Calu3 (cell line): ENCODE measurements at regions not wholly inside any gene's neighbourhood (a gene's known extent, or its start where the extent isn't known, plus 50 kb on each side); places are given as distances from the start of the nearest gene placed in this dataset.

Source experiments
- BruUV-seq: library from RNA; stranded (reverse); fragments of 400-500 nt; replicated peaks from 2 replicates; lab custom pipeline; 2021; lab: Mats Ljungman, UMichigan
- CTCF ChIA-PET: fragments of 300-600 bp; sonication (Branson Sonifier 250); formaldehyde crosslinking; loops from one replicate; lab custom pipeline; 2022; ENCODE audit warnings: antibody characterized with exemption; lab: Charles Lee
- DNase-seq: peaks from one replicate; pipeline ENCODE4 v3.0.0; 2022
- H3K27ac Mint-ChIP-seq: one replicate; pipeline ENCODE4 v1.8.0; 2022; ENCODE audit warnings: mixed read lengths; ENCODE audit not compliant: unreplicated experiment
- H3K27me3 Mint-ChIP-seq: one replicate; pipeline ENCODE4 v1.8.0; 2022; ENCODE audit warnings: mixed read lengths; ENCODE audit not compliant: unreplicated experiment
- H3K36me3 Mint-ChIP-seq: one replicate; pipeline ENCODE4 v1.8.0; 2022; ENCODE audit warnings: mild to moderate bottlenecking, moderate library complexity, mixed read lengths; ENCODE audit not compliant: insufficient read depth, unreplicated experiment
- H3K4me1 Mint-ChIP-seq: one replicate; pipeline ENCODE4 v1.8.0; 2022; ENCODE audit warnings: mild to moderate bottlenecking, low read depth, mixed read lengths; ENCODE audit not compliant: unreplicated experiment
- H3K4me3 Mint-ChIP-seq: one replicate; pipeline ENCODE4 v1.8.0; 2022; ENCODE audit warnings: mild to moderate bottlenecking, low read depth, moderate library complexity, mixed read lengths; ENCODE audit not compliant: unreplicated experiment
- H3K9me3 Mint-ChIP-seq: one replicate; pipeline ENCODE4 v1.8.0; 2022; ENCODE audit warnings: low read depth, mixed read lengths; ENCODE audit not compliant: unreplicated experiment
- CTCF ChIP-seq: fragments of 200-600 bp; IDR thresholded peaks from one replicate; pipeline ENCODE4 v1.8.0; 2022; ENCODE audit warnings: antibody characterized with exemption; ENCODE audit not compliant: unreplicated experiment
- intact Hi-C: fragments of 100-400 bp; cut with micrococcal nuclease; formaldehyde crosslinking; loops from one replicate; pipeline ENCODE4 v1.10.0; 2022; ENCODE audit not compliant: unreplicated experiment

GRCh38 chr6:121765060-121765459, 329.6 kb downstream of the GJA1 start:
- CTCF ChIA-PET: no interaction called here
- no TSS peak for BruUV-seq

GRCh38 chr6:121767211-121767610, 331.8 kb downstream of the GJA1 start:
- no peak for TF ChIP-seq CTCF
- Mint-ChIP-seq H3K27ac (no peak overlapping the region), H3K27me3 (no peaks in the 10 kb centered on the region), H3K36me3 (no peaks in the 10 kb centered on the region), H3K9me3 (peaks cover 3% of the 10 kb centered on the region), H3K4me3 (no peak overlapping the region), H3K4me1 (peaks cover 26% of the 10 kb centered on the region)
- no peak for DNase-seq
- CTCF ChIA-PET: no interaction called here
- no TSS peak for BruUV-seq
- intact Hi-C loops: no loop called here

More at GRCh38 chr6:121765060-121765459, 329.6 kb downstream of the GJA1 start:
- TF ChIP-seq CTCF: no peak
- peaks cover 6% of the 10 kb centered on the region for H3K9me3 Mint-ChIP-seq
- no peak overlapping the region for H3K27ac Mint-ChIP-seq
- DNase-seq: no peak
- no peaks in the 10 kb centered on the region for H3K27me3 Mint-ChIP-seq
- H3K36me3 Mint-ChIP-seq: no peaks in the 10 kb centered on the region
- H3K4me3 Mint-ChIP-seq: no peak overlapping the region
- H3K4me1 Mint-ChIP-seq: peaks cover 14% of the 10 kb centered on the region
- intact Hi-C loops: no loop called here

GRCh38 chr6:121770943-121771342, 335.5 kb downstream of the GJA1 start:
- CTCF ChIA-PET: interaction anchor here (0.7 kb wide), 2 partner anchors 28 to 42 kb away, joined by 4 read pairs; no protein-coding TSS in a partner anchor
- Mint-ChIP-seq H3K27ac (peak overlapping the region; percentile 60), H3K4me3 (no peak overlapping the region), H3K36me3 (no peaks in the 10 kb centered on the region), H3K4me1 (peaks cover 19% of the 10 kb centered on the region), H3K27me3 (no peaks in the 10 kb centered on the region), H3K9me3 (no peaks in the 10 kb centered on the region)
- no TSS peak for BruUV-seq
- no peak for TF ChIP-seq CTCF
- no peak for DNase-seq
- intact Hi-C loops: no loop called here

- H3K9me3 Mint-ChIP-seq: no peaks in the 10 kb centered on the region
- H3K27me3 Mint-ChIP-seq: no peaks in the 10 kb centered on the region
- CTCF ChIA-PET: interaction anchor here (0.6 to 0.7 kb wide), 2 partner anchors 17 to 37 kb away, joined by 3 read pairs; no protein-coding TSS in a partner anchor
- no peaks in the 10 kb centered on the region for H3K36me3 Mint-ChIP-seq
- intact Hi-C loops: no loop called here
- no TSS peak for BruUV-seq
- H3K4me1 Mint-ChIP-seq: peaks cover 19% of the 10 kb centered on the region
- no peak overlapping the region for H3K4me3 Mint-ChIP-seq
- no peak for TF ChIP-seq CTCF
- DNase-seq: no peak
- peak overlapping the region; percentile 33 for H3K27ac Mint-ChIP-seq
These were observed 336.7 kb downstream of the GJA1 start for GRCh38 chr6:121771937-121772720.
